NCI-H2171 treated with DMSO at 0.1 percent for 48 hours (cell line): ENCODE measurements at regions not wholly inside any gene's neighbourhood (a gene's known extent, or its start where the extent isn't known, plus 50 kb on each side); places are given as distances from the start of the nearest gene placed in this dataset.

Experiments
- DNase-seq: peaks from one replicate; lab custom pipeline; 2025; lab: John Stamatoyannopoulos, UW

- DNase-seq, result no peak
These were observed 963.2 kb downstream of the ROBO2 start for GRCh38 chr3:78003090-78003489.

- DNase-seq, result no peak
These were observed 964.7 kb downstream of the ROBO2 start for GRCh38 chr3:78004571-78004970.

GRCh38 chr3:78013653-78014052, 973.8 kb downstream of the ROBO2 start:
- DNase-seq, result no peak

GRCh38 chr3:78015856-78016255, 976.0 kb downstream of the ROBO2 start:
- DNase-seq, result no peak

- no peak for DNase-seq
These were observed 981.8 kb downstream of the ROBO2 start for GRCh38 chr3:78021710-78022109.

- no peak for DNase-seq
These were observed 982.3 kb downstream of the ROBO2 start for GRCh38 chr3:78022232-78022631.

- no peak for DNase-seq
These were observed 983.4 kb downstream of the ROBO2 start for GRCh38 chr3:78023257-78023656.

GRCh38 chr3:78025916-78026315, 986.0 kb downstream of the ROBO2 start:
- DNase-seq, result no peak

- DNase-seq, result no peak
These were observed 986.5 kb downstream of the ROBO2 start for GRCh38 chr3:78026318-78026828.

GRCh38 chr3:78029775-78030174, 989.9 kb downstream of the ROBO2 start:
- DNase-seq, result no peak

GRCh38 chr3:78035131-78035641, 995.3 kb downstream of the ROBO2 start:
- DNase-seq, result no peak

GRCh38 chr3:78041486-78041885, 1001.6 kb downstream of the ROBO2 start:
- no peak for DNase-seq

GRCh38 chr3:78046566-78046965, 1006.7 kb downstream of the ROBO2 start:
- peak; percentile 64 for DNase-seq

GRCh38 chr3:78048698-78049097, 1008.8 kb downstream of the ROBO2 start:
- DNase-seq, result no peak

GRCh38 chr3:78049521-78049920, 1009.6 kb downstream of the ROBO2 start:
- DNase-seq, result no peak

- DNase-seq, result no peak
These were observed 1010.6 kb downstream of the ROBO2 start for GRCh38 chr3:78050276-78051065.

GRCh38 chr3:78052746-78053145, 1012.8 kb downstream of the ROBO2 start:
- no peak for DNase-seq

- DNase-seq, result no peak
These were observed 1026.4 kb downstream of the ROBO2 start for GRCh38 chr3:78066287-78066686.

- DNase-seq, result no peak
These were observed 1030.3 kb downstream of the ROBO2 start for GRCh38 chr3:78070188-78070587.

GRCh38 chr3:78076379-78076778, 1036.5 kb downstream of the ROBO2 start:
- no peak for DNase-seq

GRCh38 chr3:78077178-78077577, 1037.3 kb downstream of the ROBO2 start:
- no peak for DNase-seq

- DNase-seq, result no peak
These were observed 1037.9 kb downstream of the ROBO2 start for GRCh38 chr3:78077842-78078241.

- no peak for DNase-seq
These were observed 1039.6 kb downstream of the ROBO2 start for GRCh38 chr3:78079514-78079913.

GRCh38 chr3:78086150-78086549, 1046.3 kb downstream of the ROBO2 start:
- DNase-seq, result no peak
